DND-41 (cell line): ENCODE measurements at regions not wholly inside any gene's neighbourhood (a gene's known extent, or its start where the extent isn't known, plus 50 kb on each side); places are given as distances from the start of the nearest gene placed in this dataset.
"Not testable (repeated sequence)": the region's sequence is repeated elsewhere in the genome, so short reads cannot be mapped to it uniquely, and the experiment has no call there.

Experiments
- CTCF ChIP-seq: IDR thresholded peaks from 2 replicates; pipeline ENCODE4 v1.5.1; 2012; ENCODE audit warnings: borderline replicate concordance, low read length, moderate library complexity, mild to moderate bottlenecking; ENCODE audit not compliant: poor library complexity, severe bottlenecking; ENCODE audit errors: extremely low read depth
- EZH2 ChIP-seq: IDR thresholded peaks from 3 replicates; pipeline ENCODE4 v1.6.1; 2012; ENCODE audit warnings: borderline replicate concordance, low read depth, mild to moderate bottlenecking, moderate library complexity, low read length, inconsistent platforms; ENCODE audit not compliant: severe bottlenecking

- TF ChIP-seq CTCF, EZH2: not testable (repeated sequence)
These were observed 74.5 kb upstream of the ERV3-1 start for GRCh38 chr7:65080799-65081668.
